LNCAP (cell line): ENCODE measurements at regions not wholly inside any gene's neighbourhood (a gene's known extent, or its start where the extent isn't known, plus 50 kb on each side); places are given as distances from the start of the nearest gene placed in this dataset.

Experiments
- TF ChIP-seq, protein P1 (sequence below): fragments of 450-650 bp; IDR thresholded peaks from 2 replicates; pipeline ENCODE4 v1.5.1; 2017; ENCODE audit warnings: mild to moderate bottlenecking

DNA sequence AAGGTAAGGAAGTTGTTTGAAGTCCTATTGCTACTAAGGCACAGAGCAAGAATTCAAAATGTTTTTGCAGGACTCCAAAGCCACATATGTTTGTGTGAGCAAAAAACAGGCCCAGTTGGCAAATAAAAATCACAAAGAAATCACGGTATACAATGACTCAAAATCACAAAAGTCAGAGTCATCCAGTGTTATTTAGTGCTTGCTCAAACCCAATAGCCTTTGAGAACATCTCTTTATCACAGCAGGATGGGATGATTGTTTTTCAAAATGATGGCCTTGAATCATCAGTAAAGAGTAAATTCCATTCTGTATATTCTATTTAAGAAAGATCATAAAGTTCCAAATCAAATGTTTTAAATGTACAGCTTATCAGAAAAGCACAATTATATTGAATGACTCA lies 693.9 kb downstream of the REEP3 start:
- TF ChIP-seq, protein P1, sequence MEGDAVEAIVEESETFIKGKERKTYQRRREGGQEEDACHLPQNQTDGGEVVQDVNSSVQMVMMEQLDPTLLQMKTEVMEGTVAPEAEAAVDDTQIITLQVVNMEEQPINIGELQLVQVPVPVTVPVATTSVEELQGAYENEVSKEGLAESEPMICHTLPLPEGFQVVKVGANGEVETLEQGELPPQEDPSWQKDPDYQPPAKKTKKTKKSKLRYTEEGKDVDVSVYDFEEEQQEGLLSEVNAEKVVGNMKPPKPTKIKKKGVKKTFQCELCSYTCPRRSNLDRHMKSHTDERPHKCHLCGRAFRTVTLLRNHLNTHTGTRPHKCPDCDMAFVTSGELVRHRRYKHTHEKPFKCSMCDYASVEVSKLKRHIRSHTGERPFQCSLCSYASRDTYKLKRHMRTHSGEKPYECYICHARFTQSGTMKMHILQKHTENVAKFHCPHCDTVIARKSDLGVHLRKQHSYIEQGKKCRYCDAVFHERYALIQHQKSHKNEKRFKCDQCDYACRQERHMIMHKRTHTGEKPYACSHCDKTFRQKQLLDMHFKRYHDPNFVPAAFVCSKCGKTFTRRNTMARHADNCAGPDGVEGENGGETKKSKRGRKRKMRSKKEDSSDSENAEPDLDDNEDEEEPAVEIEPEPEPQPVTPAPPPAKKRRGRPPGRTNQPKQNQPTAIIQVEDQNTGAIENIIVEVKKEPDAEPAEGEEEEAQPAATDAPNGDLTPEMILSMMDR, result no peak

DNA sequence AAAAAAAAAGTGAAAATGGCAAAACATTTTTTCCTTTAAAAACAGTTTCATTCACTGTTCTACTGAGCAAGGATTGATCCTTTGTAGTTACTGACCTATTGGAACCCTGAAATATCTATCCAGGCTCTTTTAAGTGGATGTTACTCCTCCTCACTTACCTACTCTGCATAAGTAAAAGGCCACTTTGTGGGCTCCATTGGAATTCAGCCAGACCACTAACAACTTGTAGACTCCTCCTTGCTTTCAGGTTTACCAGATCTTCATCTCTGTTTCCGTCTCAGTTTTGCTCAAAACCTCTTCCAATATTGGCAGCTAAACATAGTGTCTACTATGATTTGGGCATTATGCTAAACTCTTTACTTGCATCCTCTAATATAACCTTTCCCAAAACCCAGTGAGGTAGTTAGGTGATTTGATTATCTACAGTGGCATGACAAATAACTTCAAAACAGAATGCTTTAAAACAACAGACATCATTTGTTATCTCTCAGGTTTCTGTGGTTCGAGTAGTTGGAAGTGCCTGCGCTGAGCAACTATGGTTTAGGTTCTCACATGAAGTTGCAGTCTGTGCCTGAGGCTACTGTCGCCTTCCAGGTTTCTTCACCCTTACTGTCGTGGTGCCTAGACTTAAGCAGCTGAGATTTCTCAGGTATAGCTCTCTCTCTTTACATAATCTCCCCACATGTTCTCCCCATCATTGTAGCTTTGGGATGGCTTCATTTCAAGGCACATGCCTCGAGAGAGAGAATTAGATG lies 698.2 kb downstream of the REEP3 start:
- TF ChIP-seq, protein P1, result no peak

DNA sequence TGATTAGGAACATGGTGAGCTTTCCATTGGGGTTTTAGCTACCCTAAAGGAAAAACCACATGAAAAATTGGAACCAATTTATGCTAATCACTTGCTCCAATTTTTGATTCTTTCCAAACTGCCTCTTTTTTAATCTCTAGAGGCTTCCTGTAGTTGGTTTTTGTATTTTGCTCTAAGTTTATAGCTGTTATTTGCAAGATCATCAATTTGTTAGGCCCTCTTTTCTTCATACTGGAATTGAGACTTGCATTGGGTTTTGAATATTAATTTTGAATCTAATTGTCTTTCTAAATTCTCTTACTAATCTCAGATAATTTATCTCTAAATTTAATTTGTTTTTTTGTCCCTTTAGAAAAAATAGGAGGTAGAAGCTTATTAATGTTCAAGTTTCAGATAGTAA lies 713.3 kb downstream of the REEP3 start:
- TF ChIP-seq, protein P1, result no peak

DNA sequence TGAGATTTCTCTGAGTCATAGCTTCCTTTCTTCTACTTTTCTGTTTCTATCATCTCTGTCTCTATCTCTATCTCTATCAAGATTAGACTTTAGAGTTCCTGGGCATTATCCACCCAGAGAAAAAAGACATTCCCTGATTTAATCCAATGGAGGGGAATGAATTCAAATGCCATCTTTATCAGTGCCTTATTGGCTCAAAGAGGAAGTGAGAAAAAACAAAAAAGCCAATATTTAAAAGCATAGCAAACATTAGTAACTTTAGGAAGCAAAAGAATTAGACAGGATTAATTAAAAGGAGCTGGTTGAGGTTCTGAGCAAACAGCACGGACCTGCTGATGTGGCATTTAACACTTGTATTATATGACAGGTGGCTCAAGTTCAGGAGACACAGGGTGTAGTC lies 736.5 kb downstream of the REEP3 start:
- TF ChIP-seq, protein P1, result no peak

DNA sequence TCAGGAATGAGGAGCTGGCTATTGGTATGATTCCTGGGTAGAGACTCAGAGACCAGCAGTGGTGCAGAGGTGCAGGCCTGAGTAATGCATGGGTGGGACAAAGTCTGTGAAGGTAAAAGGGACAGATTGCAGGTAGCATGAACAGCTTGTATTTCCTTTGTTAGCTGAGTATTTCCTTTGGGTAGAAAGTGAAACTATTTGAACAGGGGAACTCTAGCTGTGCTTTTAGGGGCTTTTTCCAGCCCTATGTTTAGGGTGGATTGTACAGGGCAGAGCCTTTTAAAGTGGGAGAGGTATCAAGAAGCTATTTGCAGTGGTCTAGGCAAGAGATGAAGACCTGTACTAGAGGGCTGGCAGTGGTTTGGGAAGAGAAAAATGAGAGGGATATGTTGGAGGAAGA lies 739.9 kb downstream of the REEP3 start:
- TF ChIP-seq, protein P1, result no peak

DNA sequence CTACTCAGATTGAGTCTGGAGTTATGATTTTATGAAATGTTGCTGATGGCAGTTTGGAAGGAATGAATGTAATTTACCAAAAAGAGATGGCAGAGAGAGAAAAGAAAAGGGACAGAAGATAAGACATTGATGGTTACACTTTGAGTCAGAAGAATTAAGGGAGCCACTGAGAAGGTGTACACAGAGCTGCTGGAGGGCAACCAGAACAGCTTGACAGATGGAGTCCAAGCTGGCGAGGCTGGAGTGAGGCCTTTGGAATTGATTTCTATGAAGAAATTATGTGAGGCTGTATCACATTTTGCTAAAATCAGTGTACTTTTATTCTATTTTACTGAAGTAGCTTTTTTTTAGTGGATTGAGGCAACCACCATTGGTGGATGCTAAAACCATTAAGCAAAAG lies 740.5 kb downstream of the REEP3 start:
- TF ChIP-seq, protein P1, result no peak

DNA sequence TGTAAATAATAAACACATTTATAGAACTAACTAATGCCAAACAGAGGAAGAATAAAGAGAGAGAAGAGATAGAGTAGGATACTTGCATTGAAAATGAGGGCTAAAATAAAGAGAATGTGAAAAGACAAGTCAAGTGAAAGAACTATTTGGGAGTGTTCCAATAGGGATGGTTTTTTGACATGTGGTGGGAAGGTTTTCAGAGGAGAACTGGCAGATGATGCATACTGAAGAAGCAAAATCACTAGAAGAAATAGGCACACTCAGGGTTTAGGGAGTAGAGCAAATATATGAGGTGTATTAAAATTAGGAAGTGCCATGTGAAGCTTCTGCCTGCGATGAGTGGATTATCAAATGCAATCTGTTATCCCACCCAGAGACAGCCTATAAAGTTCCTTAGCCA lies 744.8 kb downstream of the REEP3 start:
- TF ChIP-seq, protein P1, result no peak

DNA sequence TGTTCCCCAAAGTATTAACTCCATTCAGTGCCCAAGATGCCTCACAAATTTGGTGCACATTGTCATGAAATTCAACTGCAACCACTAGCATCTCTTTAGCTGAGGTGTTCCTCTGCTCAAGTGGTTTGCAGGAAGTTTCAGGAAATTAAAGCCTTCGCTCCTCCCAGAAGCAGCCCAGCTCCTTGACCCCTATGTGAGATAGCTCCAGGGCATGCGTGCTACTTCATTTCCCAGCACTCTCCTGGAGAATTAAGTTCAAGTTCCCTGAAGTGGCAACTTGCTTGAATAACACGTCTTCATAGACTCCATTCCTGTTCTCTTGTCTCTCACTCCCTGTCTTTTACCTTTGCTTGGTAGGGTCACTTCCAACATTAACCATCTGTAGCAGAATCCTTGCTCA lies 750.3 kb downstream of the REEP3 start:
- TF ChIP-seq, protein P1, result no peak
